Prostate gland (tissue), 2 donors: ENCODE measurements at regions not wholly inside any gene's neighbourhood (a gene's known extent, or its start where the extent isn't known, plus 50 kb on each side); places are given as distances from the start of the nearest gene placed in this dataset.

Experiments used
- DNase-seq: peaks from one replicate; pipeline ENCODE4 v3.0.0-alpha.2; 2019; ENCODE audit warnings: low spot score
- H3K27ac ChIP-seq, 2 donors: fragments of 200-600 bp; sonication (generic); 2 replicates each; pipeline ENCODE4 v1.5.1; 2017 to 2019
- H3K27me3 ChIP-seq: fragments of 200-600 bp; sonication (generic); replicated peaks from 2 replicates; pipeline ENCODE4 v1.5.1; 2019; ENCODE audit not compliant: insufficient read depth
- H3K36me3 ChIP-seq, 2 donors: fragments of 200-600 bp; sonication (generic); 1 replicate in 1 of 2; 2 replicates in 1 of 2; pipeline versions ENCODE4 v1.5.1 to v1.8.1; 2017 to 2019
- H3K4me1 ChIP-seq: fragments of 200-600 bp; sonication (generic); replicated peaks from 2 replicates; pipeline ENCODE4 v1.5.1; 2019
- H3K4me3 ChIP-seq, 2 donors: fragments of 200-600 bp; sonication (generic); 2 replicates each; pipeline ENCODE4 v1.5.1; 2017 to 2019
- H3K9me3 ChIP-seq: fragments of 200-600 bp; sonication (generic); 2 replicates; pipeline ENCODE4 v1.5.1; 2017
- POLR2A ChIP-seq: fragments of 450-650 bp; IDR thresholded peaks from one replicate; pipeline ENCODE4 v1.6.1; 2016; ENCODE audit warnings: antibody characterized with exemption, mild to moderate bottlenecking
- POLR2AphosphoS5 ChIP-seq: sonication (generic); formaldehyde crosslinking; IDR thresholded peaks from one replicate; pipeline ENCODE4 v1.6.1; 2017; ENCODE audit warnings: antibody characterized with exemption
- WGBS: methylation state at CpG from one replicate; pipeline ENCODE4 v1.1.5; 2018; 5-methylcytosine and 5-hydroxymethylcytosine counted together
- intact Hi-C: fragments of 100-400 bp; cut with DNase I; formaldehyde crosslinking; loops from one replicate; pipeline ENCODE4 v1.14.2; 2022
- TF ChIP-seq, protein P1 (sequence below), 4 experiments: fragments of 200-600 bp in 2 of 4; fragments of 450-650 bp in 2 of 4; sonication (generic) in 2 of 4; IDR thresholded peaks; 1 replicate in 3 of 4; 2 replicates in 1 of 4; pipeline ENCODE4 v1.5.1; 2016 to 2019; ENCODE audit warnings: antibody characterized with exemption in 4 of 4, mild to moderate bottlenecking in 2 of 4, moderate library complexity in 2 of 4

DNA sequence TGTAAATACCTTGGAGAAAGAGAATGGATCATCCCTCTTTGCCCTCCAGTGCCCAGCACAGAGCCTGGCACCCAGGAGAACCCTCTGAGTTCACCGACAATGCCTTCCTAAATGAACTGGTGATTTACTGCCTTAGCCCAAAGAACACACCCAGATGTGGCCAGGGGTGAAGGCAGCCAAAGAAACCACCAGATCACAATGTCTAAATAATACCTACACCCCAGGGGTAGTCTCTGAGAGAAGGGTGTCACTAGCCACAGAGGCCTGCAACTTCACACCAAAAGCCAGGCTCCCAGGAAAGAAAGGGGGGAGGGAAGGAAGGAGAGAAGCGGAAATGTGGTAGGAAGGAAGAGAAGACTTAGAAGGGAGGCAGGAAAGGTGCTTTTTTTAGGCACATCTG is 65.7 kb downstream of the RPL27A start:
- H3K27ac ChIP-seq, result no peak overlapping the region
- 86% methylated on average over 2 of the region's 2 CpGs for WGBS
- no peaks in the 10 kb centered on the region for H3K36me3 ChIP-seq
- no peak overlapping the region for H3K4me3 ChIP-seq
- intact Hi-C loops, result no loop called here
- no peaks in the 10 kb centered on the region for H3K9me3 ChIP-seq
- TF ChIP-seq POLR2A, result no peak
- TF ChIP-seq, protein P1, sequence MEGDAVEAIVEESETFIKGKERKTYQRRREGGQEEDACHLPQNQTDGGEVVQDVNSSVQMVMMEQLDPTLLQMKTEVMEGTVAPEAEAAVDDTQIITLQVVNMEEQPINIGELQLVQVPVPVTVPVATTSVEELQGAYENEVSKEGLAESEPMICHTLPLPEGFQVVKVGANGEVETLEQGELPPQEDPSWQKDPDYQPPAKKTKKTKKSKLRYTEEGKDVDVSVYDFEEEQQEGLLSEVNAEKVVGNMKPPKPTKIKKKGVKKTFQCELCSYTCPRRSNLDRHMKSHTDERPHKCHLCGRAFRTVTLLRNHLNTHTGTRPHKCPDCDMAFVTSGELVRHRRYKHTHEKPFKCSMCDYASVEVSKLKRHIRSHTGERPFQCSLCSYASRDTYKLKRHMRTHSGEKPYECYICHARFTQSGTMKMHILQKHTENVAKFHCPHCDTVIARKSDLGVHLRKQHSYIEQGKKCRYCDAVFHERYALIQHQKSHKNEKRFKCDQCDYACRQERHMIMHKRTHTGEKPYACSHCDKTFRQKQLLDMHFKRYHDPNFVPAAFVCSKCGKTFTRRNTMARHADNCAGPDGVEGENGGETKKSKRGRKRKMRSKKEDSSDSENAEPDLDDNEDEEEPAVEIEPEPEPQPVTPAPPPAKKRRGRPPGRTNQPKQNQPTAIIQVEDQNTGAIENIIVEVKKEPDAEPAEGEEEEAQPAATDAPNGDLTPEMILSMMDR (IDR thresholded peaks at IDR 0.05), result no peak
- no peak for TF ChIP-seq POLR2AphosphoS5
- DNase-seq, result no peak
- no peaks in the 10 kb centered on the region for H3K4me1 ChIP-seq
- H3K27me3 ChIP-seq, result no peaks in the 10 kb centered on the region

DNA sequence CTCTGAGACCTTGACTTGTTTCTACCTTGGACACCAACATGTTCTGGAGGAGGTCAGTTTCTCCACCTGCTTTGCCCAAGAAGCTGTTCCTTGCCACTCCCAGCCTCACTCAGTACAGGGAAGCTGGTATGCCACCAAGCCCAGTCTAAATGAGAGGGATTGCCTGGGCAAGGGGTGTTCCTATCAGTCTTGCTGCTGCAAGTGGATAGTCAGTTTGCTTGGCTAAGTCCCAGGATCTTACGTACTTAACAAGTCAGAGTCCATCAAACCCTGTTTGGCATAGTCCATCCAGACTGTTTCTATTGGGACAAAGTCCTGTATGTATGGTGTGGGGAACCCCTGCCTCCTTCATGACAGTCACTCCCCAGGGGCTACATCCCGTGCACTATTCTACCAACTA is 66.6 kb downstream of the RPL27A start:
- intact Hi-C loops, result no loop called here
- Histone ChIP-seq H3K36me3 (no peaks in the 10 kb centered on the region), H3K27me3 (no peaks in the 10 kb centered on the region), H3K4me3 (no peak overlapping the region), H3K9me3 (no peaks in the 10 kb centered on the region), H3K4me1 (no peaks in the 10 kb centered on the region), H3K27ac (no peak overlapping the region)
- WGBS, result 70% methylated on average over 2 of the region's 2 CpGs
- DNase-seq, result no peak
- TF ChIP-seq POLR2A, result no peak
- TF ChIP-seq, protein P1 (IDR thresholded peaks at IDR 0.05), result no peak

DNA sequence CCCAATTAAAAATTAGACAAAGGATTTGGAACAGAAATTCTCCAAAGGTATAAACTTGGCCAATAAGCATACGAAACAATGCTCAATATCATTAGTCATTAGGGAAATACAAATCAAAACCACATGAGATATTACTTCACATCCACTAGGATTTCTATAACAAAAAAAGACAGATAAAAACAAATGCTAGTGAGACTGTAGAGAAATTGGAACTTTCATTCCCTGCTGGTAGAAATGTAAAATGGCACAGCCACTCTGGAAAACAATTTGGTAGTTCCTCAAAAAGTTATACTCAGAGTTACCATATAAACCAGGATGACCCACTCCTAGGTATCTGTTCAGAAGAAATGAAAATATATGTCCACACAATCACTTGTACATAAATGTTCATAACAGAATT is 71.6 kb downstream of the RPL27A start:
- Histone ChIP-seq H3K27ac (no peak overlapping the region), H3K4me1 (no peaks in the 10 kb centered on the region), H3K27me3 (no peaks in the 10 kb centered on the region), H3K4me3 (no peak overlapping the region), H3K36me3 (no peaks in the 10 kb centered on the region), H3K9me3 (no peaks in the 10 kb centered on the region)
- intact Hi-C loops, result no loop called here
- TF ChIP-seq POLR2AphosphoS5, result no peak
- TF ChIP-seq, protein P1 (IDR thresholded peaks at IDR 0.05), result peak in 1 of 4 experiments; percentile 20
- no peak for DNase-seq
- 98% methylated on average over 1 of the region's 1 CpG for WGBS

DNA sequence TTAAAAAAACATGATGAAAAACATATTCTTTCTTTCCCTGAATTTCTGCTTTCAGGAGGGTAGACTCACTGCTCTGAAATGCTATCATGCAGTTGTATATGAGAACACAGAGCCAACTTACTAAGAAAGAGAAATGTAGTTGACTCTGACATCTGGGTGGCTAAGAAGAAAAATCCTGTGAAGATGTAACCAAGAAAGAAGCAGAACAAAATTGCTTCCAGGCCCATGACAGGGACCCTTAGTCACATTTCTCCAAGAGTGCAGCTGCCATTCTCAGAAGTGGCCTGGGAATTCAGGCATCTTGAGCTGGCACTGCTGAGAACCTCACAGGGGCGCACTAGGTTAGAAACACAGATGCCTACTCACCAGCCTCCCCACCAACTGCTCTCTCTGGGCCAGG is 73.6 kb downstream of the RPL27A start:
- 88% methylated on average over 1 of the region's 1 CpG for WGBS
- Histone ChIP-seq H3K27me3 (no peaks in the 10 kb centered on the region), H3K4me1 (peaks cover 4% of the 10 kb centered on the region), H3K36me3 (no peaks in the 10 kb centered on the region), H3K9me3 (no peaks in the 10 kb centered on the region), H3K27ac (peak overlapping the region in 1 of 2 donors; percentile 19), H3K4me3 (no peak overlapping the region)
- no peak for DNase-seq
- intact Hi-C loops, result loop anchor here (5.0 kb wide), 1 partner anchor 39 kb away; no protein-coding TSS in a partner anchor
- TF ChIP-seq, protein P1 (IDR thresholded peaks at IDR 0.05), result no peak
- TF ChIP-seq POLR2A, result no peak
- no peak for TF ChIP-seq POLR2AphosphoS5

DNA sequence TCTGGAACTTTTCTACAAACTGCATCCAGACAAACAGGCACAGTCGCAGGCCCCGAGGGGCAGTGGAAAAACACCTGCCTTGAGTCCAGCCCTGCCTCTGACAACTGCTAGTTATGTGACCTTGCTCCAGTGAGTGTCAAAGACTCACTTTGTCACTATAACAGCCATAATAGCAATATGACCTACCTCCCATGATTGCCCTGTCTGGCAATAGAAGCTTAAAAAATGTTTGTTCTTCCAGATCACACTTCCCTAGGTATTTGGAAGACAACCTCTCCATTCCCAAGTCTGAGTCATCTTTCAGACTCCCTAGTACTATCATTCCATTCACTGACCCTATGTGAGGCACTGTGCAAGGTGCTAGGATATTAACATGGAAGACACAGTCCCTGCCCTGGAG is 74.5 kb downstream of the RPL27A start:
- no peak for DNase-seq
- no peak for TF ChIP-seq POLR2A
- no peak for TF ChIP-seq POLR2AphosphoS5
- TF ChIP-seq, protein P1 (IDR thresholded peaks at IDR 0.05), result no peak
- Histone ChIP-seq H3K27ac (peak overlapping the region in 1 of 2 donors; percentile 19), H3K27me3 (no peaks in the 10 kb centered on the region), H3K9me3 (no peaks in the 10 kb centered on the region), H3K36me3 (no peaks in the 10 kb centered on the region), H3K4me1 (peaks cover 4% of the 10 kb centered on the region), H3K4me3 (no peak overlapping the region)
- 79% methylated on average over 2 of the region's 2 CpGs for WGBS
- intact Hi-C loops, result loop anchor here (5.0 kb wide), 1 partner anchor 40 kb away; no protein-coding TSS in a partner anchor
